Keratinocyte (primary cell): ENCODE measurements at regions not wholly inside any gene's neighbourhood (a gene's known extent, or its start where the extent isn't known, plus 50 kb on each side); places are given as distances from the start of the nearest gene placed in this dataset.

Source experiments
- DNase-seq: peaks from one replicate; pipeline ENCODE4 v3.0.0-alpha.2; 2011; ENCODE audit warnings: low read depth, missing footprints, low spot score
- FAIRE-seq: peaks from 2 replicates; lab custom pipeline; 2011; peaks lifted over from hg19 to GRCh38; lab: Jason Lieb, UNC
- H2AFZ ChIP-seq: 2 replicates; pipeline ENCODE4 v1.6.0; 2012; ENCODE audit warnings: low read length, control low read depth, inconsistent platforms; ENCODE audit not compliant: control insufficient read depth
- H3K27ac ChIP-seq: 2 replicates; pipeline ENCODE4 v1.5.1; 2011; ENCODE audit warnings: low read length; ENCODE audit not compliant: control insufficient read depth, insufficient read depth
- H3K27me3 ChIP-seq: 3 replicates; pipeline ENCODE4 v1.6.0; 2011; ENCODE audit warnings: low read length; ENCODE audit not compliant: control insufficient read depth, insufficient read depth; ENCODE audit errors: extremely low read depth
- H3K36me3 ChIP-seq, 2 experiments: 2 replicates in 1 of 2; 3 replicates in 1 of 2; pipeline ENCODE4 v1.5.1; 2011; ENCODE audit warnings: low read length in 2 of 2, mild to moderate bottlenecking in 1 of 2; ENCODE audit not compliant: control insufficient read depth in 2 of 2, insufficient read depth in 2 of 2; ENCODE audit errors: extremely low read depth in 1 of 2
- H3K4me1 ChIP-seq: 3 replicates; pipeline ENCODE4 v1.5.1; 2011; ENCODE audit warnings: low read length; ENCODE audit not compliant: control insufficient read depth, insufficient read depth; ENCODE audit errors: extremely low read depth
- H3K4me2 ChIP-seq: 3 replicates; pipeline ENCODE4 v1.6.0; 2011; ENCODE audit warnings: low read depth, low read length; ENCODE audit not compliant: control insufficient read depth, insufficient read depth; ENCODE audit errors: extremely low read depth
- H3K4me3 ChIP-seq, 3 experiments: fragments of 200-600 bp in 1 of 3; sonication (generic) in 1 of 3; 2 replicates in 2 of 3; 3 replicates in 1 of 3; pipeline ENCODE4 v1.5.1; 2011 to 2016; ENCODE audit warnings: low read length in 3 of 3, mild to moderate bottlenecking in 3 of 3, control low read depth in 2 of 3, inconsistent platforms in 1 of 3, low read depth in 1 of 3, mixed read lengths in 1 of 3, mixed run types in 1 of 3, moderate library complexity in 1 of 3; ENCODE audit not compliant: control insufficient read depth in 2 of 3, insufficient read depth in 2 of 3; ENCODE audit errors: extremely low read depth in 1 of 3
- H3K79me2 ChIP-seq: 2 replicates; pipeline ENCODE4 v1.6.0; 2012; ENCODE audit warnings: low read length; ENCODE audit not compliant: control insufficient read depth, insufficient read depth
- H3K9ac ChIP-seq: 3 replicates; pipeline ENCODE4 v1.6.0; 2011; ENCODE audit warnings: low read length; ENCODE audit not compliant: control insufficient read depth, insufficient read depth; ENCODE audit errors: extremely low read depth
- H3K9me1 ChIP-seq: 3 replicates; pipeline ENCODE4 v1.6.0; 2011; ENCODE audit warnings: low read length; ENCODE audit not compliant: control insufficient read depth, insufficient read depth; ENCODE audit errors: extremely low read depth
- H3K9me3 ChIP-seq: 2 replicates; pipeline ENCODE4 v1.5.1; 2012; ENCODE audit warnings: low read depth, low read length; ENCODE audit not compliant: control insufficient read depth
- H4K20me1 ChIP-seq: 3 replicates; pipeline ENCODE4 v1.6.0; 2011; ENCODE audit warnings: low read length; ENCODE audit not compliant: control insufficient read depth, insufficient read depth; ENCODE audit errors: extremely low read depth
- EZH2 ChIP-seq: IDR thresholded peaks from one replicate; pipeline ENCODE4 v1.6.1; 2012; ENCODE audit warnings: inconsistent platforms, mild to moderate bottlenecking, low read length, moderate library complexity
- dilution Hi-C: fragments of 300-500 bp; cut with MboI; formaldehyde crosslinking; loops from one replicate; pipeline ENCODE4 v1.7.0; 2020; ENCODE audit warnings: low sequenced_read_pairs; ENCODE audit not compliant: extremely low pct_ligation_motif_present
- TF ChIP-seq, protein P1 (sequence below), 3 experiments: IDR thresholded peaks in 1 of 3; conservative IDR thresholded peaks in 1 of 3; optimal IDR thresholded peaks in 1 of 3; 2 replicates in 2 of 3; 3 replicates in 1 of 3; pipeline versions ENCODE3 to v1.5.1; 2011; ENCODE audit warnings: low read length in 3 of 3, mild to moderate bottlenecking in 3 of 3, moderate library complexity in 2 of 3, control low read depth in 1 of 3, inconsistent platforms in 1 of 3; ENCODE audit not compliant: insufficient read depth in 2 of 3; ENCODE audit errors: extremely low read depth in 1 of 3

DNA sequence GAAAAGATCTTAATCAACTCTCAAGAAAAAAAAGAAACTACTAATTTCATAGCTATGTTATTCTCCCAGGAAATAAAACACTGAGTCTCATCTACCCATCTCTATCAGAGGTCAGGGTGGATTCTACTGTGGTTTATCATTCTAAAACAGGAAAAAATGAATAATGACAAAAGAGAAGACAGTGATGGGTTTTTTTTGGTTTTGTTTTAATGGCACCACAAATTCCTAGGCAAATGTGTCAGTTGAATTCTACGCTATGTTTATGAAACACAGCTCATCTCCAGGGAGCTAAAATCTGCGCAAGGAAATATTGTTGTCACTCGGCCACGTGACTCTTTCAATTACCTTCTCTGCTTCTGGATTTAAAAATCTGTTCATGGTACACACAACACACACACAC is 393.4 kb upstream of the SORCS1 start:
- no peaks in the 10 kb centered on the region for H3K9me1 ChIP-seq
- no peaks in the 10 kb centered on the region for H4K20me1 ChIP-seq
- FAIRE-seq (no peak), DNase-seq (no peak)
- no peaks in the 10 kb centered on the region for H3K79me2 ChIP-seq
- dilution Hi-C loops: no loop called here
- H3K9me3 ChIP-seq: no peaks in the 10 kb centered on the region
- TF ChIP-seq, protein P1, sequence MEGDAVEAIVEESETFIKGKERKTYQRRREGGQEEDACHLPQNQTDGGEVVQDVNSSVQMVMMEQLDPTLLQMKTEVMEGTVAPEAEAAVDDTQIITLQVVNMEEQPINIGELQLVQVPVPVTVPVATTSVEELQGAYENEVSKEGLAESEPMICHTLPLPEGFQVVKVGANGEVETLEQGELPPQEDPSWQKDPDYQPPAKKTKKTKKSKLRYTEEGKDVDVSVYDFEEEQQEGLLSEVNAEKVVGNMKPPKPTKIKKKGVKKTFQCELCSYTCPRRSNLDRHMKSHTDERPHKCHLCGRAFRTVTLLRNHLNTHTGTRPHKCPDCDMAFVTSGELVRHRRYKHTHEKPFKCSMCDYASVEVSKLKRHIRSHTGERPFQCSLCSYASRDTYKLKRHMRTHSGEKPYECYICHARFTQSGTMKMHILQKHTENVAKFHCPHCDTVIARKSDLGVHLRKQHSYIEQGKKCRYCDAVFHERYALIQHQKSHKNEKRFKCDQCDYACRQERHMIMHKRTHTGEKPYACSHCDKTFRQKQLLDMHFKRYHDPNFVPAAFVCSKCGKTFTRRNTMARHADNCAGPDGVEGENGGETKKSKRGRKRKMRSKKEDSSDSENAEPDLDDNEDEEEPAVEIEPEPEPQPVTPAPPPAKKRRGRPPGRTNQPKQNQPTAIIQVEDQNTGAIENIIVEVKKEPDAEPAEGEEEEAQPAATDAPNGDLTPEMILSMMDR (optimal IDR thresholded peaks at IDR 0.05 in 1 of 3, IDR thresholded peaks at IDR 0.05 in 1 of 3, conservative IDR thresholded peaks at IDR 0.05 in 1 of 3; ENCODE audit: extremely low read depth in 1 of 3, insufficient read depth in 2 of 3, low read length in 3 of 3): no peak
- no peak overlapping the region for H3K4me2 ChIP-seq
- no peak overlapping the region for H3K27ac ChIP-seq
- no peaks in the 10 kb centered on the region for H3K27me3 ChIP-seq
- no peak overlapping the region for H3K9ac ChIP-seq
- H2AFZ ChIP-seq: no peak overlapping the region
- no peaks in the 10 kb centered on the region for H3K4me1 ChIP-seq
- no peak overlapping the region for H3K4me3 ChIP-seq
- no peaks in the 10 kb centered on the region for H3K36me3 ChIP-seq

DNA sequence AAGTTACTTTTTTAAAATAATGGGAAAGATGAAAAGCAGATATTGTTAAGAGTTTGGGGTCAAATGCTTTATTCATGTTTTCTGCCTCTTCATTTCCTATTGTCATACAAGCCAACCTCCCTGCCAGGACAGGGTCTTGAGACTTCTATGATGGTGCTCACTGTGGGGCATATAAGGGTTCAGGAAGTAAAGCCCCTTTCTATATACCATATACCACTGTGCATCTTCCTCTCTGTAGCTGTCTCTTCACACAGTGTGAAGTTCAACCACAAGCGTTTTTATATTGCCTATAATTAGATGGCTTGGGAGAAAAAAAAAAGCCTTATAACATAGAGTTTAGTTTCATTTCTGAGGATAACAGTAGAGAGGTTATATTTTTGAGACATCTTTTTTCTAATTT is 389.8 kb upstream of the SORCS1 start:
- Histone ChIP-seq H3K27me3 (no peaks in the 10 kb centered on the region), H3K79me2 (no peaks in the 10 kb centered on the region), H3K9ac (no peak overlapping the region), H3K9me3 (no peaks in the 10 kb centered on the region), H3K4me3 (no peak overlapping the region), H3K36me3 (no peaks in the 10 kb centered on the region), H3K9me1 (no peaks in the 10 kb centered on the region), H3K4me2 (no peak overlapping the region), H4K20me1 (no peaks in the 10 kb centered on the region), H3K4me1 (no peaks in the 10 kb centered on the region), H2AFZ (no peak overlapping the region), H3K27ac (no peak overlapping the region)
- no peak for DNase-seq
- TF ChIP-seq, protein P1 (optimal IDR thresholded peaks at IDR 0.05 in 1 of 3, IDR thresholded peaks at IDR 0.05 in 1 of 3, conservative IDR thresholded peaks at IDR 0.05 in 1 of 3; ENCODE audit: extremely low read depth in 1 of 3, insufficient read depth in 2 of 3, low read length in 3 of 3): no peak
- no peak for TF ChIP-seq EZH2
- dilution Hi-C loops: no loop called here
- FAIRE-seq: no peak
